ENCODE measurements at regions not wholly inside any gene's neighbourhood (a gene's known extent, or its start where the extent isn't known, plus 50 kb on each side); places are given as distances from the start of the nearest gene placed in this dataset.
"Not testable (repeated sequence)": the region's sequence is repeated elsewhere in the genome, so short reads cannot be mapped to it uniquely, and the experiment has no call there.

DNA sequence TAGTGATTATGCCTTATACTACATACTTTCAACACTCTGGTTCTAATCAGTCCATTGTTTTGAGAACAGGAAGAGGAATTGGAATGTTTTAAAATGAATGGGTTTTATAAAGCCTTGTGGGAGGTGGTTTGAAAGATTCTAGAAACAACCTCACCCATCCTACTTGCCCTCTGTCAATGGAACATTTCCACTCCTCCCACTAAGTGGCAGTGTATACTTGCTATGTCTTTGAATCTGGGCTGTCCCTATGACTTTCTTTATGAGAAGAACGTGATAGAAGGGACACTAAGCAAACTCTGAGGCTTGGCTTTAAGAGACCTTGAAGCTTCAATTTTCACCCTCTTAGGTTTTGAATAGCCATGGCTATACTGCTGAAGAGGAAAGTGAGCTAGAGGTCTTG, 611.2 kb downstream of the PPP4R3C start:
- DNase-seq = no peak

DNA sequence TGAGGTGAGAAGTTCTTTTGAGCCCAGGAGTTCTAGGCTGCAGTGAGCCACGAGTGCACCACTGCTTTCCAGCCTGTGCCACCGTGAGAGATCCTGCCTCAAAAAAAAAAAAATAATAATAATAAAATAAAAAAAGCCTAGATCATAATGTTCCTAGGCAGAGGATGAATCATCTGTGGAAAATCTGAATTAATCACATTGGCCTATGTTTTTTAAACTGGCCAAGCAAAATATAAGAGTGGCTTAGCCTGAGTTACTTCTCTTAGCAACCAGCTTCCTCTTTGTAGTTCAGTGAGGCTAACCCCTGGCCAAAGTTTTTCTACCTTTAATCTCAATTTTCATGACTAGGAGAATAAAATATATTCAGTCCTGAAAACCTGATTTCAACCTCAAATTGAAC, 614.6 kb downstream of the PPP4R3C start:
- no peak for DNase-seq

DNA sequence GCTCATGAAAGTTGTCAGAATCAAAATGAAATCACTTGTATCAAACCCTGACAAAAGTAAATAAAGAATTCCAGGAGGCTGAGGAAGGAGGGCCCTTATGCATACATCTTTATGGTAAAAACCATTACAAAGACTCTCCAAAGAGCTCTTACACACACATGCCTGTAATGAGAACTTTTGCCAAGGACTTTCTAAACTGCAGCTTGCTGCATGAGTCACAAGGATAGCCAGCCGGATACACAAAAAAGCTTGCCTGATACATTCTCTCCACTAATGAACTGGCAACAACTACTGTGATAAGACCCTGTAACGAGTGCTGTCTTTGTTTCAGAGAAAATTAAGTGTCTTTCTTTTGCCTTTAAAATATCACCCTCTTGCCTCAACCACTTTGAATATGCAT, 618.1 kb downstream of the PPP4R3C start:
- DNase-seq = no peak

DNA sequence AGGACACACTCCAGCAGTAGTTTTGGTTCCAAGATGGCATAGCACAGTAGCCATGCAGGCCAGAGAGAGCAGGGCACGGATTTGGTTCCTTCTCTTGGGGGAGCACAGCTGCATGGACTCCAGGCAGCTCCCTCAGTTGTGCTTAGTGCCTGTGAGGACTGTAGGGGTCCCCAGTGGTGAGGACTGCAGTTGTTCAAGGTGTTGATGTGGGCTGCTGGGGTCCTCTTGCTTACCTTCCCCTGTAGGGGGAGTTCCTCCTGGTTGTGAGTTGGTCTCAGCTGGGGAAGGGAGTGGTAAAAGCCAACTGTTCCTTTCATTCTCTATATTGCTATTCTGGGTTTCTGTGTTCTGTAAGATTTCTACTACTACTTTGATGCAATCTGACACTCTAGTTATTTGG, 606.5 kb downstream of the MAGEB5 start:
- DNase-seq = no peak

DNA sequence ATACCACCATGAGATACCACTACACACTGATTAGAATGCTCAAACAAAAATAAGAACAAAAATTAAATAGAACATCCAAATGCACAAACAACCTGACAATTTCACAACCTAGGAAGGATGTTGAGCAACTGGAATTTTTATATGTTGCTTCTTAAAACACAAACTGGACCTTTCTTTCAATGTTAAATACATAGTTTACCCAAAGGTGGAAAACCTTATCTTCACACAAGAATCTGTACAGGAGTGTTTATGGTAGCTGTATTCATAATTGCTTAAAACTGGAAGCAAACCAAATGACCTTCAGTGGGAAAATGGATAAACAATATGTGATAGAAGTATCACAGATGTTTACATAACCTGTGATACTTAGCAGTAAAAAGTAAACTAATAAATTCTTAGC, 573.8 kb downstream of the MAGEB5 start:
- no peak for DNase-seq

DNA sequence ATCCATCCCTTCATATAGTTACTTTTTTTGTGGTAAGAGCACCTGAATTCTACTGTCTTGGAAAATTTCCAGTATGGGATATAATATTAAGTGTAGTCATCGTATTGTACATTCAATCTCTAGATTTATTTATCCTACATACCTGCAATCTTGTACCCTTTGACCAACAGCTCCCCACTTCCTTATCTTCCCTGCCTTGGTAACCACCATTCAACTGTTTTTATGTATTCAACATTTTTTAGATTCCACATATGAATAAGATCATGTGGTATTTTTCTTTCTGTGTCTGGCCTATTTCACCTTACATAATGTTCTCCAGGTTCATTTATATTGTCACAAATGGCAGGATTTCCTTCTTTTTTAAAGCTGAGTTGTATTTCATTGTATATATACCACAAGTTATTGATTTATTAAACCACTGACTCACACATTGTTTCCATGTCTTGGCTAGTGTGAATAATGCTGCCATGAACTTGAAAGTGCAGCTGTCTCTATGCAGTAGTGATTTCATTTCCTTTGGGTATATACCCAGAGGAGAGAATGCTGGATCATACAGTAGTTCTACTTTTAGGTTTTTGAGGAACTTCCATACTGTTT, 572.5 kb downstream of the MAGEB5 start:
- DNase-seq = no peak

DNA sequence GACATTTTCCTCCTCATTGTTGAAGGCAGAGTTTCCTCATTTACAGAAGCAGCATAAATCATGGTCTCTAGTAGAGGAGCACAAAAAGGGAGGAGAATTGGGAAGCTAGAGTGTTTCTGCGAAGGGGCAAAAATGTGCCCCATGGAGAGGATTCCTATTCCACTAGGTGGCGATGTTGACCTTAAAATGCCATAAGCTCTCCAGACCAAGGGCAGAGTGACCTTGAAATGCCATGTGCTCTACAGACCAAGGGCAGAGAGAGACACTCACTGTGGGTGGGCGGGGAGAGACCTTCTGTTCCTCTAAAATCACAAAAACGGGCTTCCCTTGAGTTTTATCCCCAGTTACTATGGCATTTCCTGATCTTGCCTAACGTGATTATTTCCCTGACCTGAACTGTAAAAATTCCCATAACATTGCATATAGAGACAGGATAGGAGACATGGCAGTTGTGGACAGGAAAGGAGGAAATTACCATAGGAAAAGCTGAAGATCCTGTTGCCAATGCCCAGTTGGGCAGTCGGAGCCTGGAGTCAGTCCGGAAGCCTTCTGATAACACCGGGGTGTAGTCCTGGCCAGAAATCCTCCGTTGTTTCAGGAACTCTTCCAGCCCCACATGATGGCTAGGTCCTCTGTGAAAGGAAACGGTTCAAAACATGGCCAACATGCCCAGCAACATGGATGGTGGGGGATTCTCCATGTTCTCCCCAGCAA, 567.7 kb downstream of the MAGEB5 start:
- peak; percentile 67 for DNase-seq

DNA sequence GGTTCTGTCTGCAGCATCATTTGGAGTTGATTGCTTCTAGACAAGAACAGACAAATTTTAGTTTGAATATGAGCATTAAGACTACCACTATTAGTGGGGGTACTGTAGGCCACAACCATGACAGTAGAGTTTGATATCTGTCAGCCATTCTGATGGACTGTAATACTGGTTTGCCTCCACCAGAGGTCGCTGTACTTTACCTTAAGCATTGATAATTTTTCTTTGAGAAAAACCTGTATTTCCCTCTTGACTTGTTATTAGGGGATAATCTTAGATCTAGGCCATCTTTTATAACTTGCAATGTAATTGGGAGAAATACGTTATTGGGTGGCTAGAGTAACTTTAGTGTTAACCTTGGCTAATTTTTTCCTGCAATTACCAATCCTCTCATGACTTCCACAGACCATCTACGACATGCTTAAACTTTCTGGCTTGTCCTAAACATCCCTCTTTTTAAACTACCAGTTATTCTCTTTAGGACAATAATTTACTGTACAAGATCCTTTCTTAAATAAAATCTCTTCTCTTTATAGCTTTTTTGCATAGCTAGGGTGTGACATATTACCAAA, 562.4 kb downstream of the MAGEB5 start:
- peak; percentile 1 for DNase-seq

DNA sequence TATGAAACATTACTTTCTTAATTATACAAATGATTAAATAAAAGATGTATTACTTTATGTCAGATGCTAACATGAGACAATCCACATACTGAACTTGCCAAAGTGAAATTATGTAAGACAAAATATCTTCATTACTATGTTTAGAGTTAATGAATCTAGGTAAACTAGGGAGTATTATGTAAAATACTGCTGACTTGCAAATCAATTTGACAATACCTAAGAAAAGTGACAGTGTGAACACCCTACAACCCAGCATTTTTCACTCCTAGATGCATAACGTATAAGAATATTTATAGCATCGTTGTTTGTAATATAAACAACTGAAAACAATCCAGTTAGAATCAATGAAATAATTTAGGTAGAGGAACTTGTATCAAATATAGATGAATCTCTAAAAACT, 546.3 kb downstream of the MAGEB5 start:
- DNase-seq = no peak

DNA sequence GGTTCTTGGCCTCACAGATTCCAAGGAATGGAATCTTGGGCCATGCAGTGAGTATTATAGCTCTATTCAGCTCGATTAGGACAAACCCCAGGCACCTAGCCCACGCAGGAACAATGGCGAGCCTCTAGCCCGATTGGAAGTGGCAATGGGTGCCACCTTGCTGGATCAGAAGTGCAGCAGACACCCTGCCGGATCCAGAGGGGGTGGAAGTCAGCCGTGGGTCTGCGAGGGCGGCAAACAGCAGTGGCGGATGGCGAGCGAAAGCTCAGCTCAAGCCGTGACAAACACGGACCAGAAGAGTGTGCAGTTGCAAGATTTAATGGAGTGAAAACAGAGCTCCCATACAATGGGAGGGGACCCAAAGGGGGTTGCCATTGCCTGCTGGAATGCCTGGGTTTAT, 539.8 kb downstream of the MAGEB5 start:
- not testable (repeated sequence) for DNase-seq

DNA sequence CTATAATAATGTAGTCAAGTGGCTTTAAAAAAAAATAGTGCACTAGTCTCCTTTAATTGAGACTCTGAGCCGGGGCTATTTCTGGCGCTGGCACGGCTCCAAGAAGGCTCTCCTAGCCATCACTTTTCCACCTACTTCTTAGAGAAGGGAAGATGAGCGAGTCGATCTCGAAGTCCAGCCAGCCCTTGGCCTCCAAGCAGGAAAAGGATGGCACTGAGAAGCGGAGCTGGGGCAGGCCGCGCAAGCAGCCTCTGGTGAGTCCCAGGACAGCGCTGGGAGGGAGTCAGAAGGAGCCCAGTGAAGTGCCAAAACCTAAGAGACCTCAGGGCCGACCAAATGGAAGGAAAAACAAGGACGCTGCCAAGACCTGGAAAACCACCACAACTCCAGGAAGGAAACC, 531.9 kb downstream of the MAGEB5 start:
- DNase-seq = no peak

DNA sequence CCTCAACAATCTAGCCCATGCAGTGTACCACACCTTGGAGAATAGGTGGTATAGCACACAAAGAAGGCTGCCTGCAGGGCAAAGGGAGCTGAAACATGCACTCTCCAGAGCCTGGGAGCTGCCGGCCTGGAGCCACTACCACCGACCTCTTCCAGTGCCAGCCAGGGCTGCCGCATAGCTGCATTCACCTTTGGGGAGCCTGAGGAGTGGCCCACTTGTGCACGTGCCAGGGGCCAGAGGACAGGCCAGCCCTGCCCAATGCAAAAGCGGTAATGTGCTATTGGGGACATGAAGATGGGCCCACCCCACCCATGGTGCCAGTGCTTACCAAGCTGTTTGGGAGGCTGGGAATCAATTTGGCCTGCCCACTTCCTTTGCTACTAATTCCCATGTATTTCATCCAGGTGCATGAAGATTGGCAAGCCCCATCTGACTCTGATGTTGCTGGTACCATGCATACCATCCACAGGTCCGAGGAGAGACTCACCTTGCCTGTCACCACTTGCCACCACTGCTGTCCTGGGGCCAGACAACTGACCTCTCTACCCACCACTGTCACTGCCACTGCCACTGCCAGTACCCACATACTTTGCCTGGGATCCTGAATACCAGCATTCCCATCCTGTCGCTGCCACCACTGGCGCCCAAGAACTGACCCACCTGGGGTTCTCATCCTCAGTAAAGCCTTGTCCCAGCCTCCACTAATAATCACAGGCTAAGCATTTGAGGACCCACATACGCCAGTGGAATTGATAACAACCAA, 506.9 kb downstream of the MAGEB5 start:
- DNase-seq = no peak

DNA sequence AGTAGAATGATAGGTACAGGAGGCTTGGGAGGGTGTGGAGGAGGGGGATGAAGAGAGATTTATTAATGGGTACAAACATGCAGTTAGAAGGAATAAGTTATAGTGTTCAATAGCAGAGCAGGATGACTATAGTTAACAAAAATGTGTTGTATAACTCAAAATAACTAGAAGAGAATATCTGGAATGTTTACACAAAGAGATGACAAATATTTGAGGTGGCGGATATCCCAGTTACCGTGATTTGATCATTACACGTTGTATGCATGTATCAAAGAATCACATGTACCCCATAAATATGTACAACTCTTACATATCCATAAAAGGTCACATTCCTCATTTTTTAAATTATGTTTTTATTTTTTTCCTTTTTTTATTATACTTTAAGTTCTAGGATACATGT, 456.6 kb downstream of the MAGEB5 start:
- DNase-seq = no peak

DNA sequence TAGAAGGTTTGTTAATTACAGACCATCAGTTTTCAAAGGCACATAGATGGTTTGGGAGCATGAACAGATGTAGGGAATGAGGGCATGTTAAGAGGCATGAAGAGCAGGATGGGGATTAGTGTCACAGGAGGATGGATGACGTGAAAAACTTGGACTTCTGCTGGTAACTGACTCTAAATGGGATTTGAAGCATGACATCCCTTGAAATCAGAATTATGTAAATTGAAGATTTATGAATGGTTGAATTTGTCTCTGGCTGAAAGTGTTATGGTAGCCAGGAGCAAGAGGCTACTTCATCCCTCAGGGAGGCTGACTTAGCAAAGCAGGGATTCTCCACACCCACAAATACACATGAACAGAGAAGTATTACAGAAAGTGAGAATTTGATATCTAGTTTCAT, 454.6 kb downstream of the MAGEB5 start:
- no peak for DNase-seq

DNA sequence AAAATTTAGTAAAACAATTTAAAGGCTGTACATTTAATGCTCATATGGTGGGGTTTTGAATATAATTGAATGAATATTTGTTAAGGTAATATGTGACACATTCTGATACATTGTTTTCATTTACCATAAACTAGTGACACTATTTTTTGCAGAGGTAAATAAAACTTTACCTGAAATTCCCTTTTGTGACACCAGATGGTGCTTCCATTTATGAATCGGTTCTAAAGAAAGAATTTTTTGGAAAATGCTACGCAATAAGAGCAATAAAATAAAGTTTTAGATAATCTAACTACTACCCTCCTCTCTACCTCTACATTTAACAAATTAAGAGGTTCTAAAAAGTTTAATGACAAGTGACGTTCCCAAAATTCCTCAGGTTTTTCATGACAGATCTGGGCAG, 448.9 kb downstream of the MAGEB5 start:
- no peak for DNase-seq

DNA sequence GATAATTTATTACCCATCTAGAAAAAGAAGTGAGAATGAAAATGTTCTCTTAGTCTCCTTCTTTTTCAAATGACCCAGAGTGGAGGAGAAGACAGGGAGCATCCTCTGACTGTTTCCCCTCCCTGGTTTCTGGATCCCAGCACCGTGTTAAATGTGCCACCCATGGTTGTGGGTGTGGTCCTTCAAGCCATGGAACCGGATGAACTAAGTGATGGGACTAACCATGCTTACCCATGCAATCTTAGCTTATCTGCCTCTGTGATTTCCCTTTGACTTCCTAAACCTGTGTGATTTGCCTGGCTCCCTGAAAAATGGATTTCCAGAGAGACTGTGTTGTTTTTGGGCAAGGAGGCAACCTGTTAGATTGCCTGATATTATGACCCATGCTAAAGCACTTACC, 437.1 kb downstream of the MAGEB5 start:
- DNase-seq = no peak

DNA sequence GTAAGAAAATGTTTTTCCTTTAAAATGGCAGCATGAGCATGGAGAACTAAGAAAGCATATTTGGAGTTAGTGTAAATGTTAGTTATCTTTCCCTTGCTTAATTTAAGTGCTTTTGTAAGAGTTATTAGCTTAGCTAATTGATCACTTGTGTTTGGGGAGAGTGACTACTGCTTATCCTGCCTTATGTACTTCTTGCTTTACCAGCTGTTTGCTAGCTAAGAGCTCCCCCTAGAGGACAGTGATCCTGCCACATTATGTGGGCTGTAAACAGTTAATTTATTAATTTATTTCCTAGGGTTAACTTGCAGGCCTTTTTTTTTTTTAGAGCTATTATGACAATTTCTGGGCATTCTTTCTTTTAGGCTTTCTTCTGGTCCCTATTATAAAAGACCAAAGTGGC, 435.8 kb downstream of the MAGEB5 start:
- peak; percentile 50 for DNase-seq

DNA sequence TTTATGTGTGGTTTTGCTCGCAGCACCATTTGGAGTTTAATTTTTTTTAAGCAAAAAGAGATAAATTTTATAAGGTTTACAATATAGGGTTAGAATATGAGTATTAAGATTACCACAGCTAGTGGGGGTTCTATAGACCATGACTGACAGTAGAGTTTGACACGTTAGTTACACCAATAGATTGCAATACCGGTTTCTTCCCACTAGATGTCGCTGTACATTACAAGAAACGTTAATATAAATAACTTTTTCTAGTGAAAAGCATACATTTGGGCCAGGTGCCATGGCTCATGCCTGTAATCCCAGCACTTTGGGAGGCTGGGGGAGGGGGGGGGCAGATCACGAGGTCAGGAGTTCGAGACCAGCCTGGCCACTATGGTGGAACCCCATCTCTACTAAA, 433.6 kb downstream of the MAGEB5 start:
- peak; percentile 44 for DNase-seq

DNA sequence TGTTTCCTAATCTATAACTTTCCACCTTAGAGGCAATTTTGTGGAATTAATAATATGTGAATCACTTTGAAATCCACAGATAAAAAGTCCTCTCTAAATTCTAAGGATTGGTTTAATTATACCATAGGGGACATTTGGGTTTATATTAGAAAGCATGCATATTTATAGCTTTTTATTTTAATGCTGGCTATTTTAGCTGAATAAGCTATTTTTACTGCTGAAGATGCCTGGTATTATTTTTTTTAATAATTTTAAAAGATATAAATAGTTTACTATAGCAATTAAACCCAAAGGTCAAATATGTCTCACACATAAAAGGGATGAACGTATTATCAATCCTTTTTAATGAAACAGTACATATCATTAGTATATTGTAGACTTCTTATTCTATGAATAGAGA, 415.4 kb downstream of the MAGEB5 start:
- no peak for DNase-seq

DNA sequence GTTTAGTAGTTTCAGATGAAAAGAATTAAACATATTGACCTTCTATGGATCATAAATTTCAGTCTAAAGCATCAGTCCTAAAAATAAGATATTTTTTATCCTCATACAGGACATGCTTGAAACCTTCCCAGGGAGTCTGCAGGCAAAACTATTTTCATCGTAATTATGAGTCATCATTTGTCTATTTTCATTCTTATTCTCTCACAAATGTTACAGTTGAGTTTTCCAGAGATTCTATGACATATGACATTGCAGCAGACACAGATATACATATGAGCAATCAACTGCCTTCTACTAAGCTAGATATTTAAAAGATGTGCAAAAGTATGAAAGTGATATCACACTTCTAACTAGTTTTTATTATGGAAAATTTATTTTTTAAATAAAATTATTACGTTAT, 398.0 kb downstream of the MAGEB5 start:
- DNase-seq = no peak

DNA sequence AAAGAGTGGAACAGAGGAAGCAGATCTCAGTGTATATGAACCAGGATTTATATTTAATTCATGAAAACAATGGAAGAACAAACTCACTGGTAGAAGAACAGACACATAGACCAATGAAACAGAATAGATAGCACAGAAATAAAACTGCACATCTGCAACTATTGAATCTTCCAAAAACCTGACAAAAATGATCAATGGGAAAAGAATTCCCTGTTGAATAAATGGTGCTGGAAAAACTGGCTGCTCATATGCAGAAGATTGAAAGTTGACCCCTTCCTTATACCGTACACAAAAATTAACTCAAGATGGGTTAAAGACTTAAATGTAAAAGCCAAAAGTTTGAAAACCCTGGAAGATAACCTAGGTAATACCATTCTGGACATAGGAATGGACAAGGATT, 391.0 kb downstream of the MAGEB5 start:
- no peak for DNase-seq

DNA sequence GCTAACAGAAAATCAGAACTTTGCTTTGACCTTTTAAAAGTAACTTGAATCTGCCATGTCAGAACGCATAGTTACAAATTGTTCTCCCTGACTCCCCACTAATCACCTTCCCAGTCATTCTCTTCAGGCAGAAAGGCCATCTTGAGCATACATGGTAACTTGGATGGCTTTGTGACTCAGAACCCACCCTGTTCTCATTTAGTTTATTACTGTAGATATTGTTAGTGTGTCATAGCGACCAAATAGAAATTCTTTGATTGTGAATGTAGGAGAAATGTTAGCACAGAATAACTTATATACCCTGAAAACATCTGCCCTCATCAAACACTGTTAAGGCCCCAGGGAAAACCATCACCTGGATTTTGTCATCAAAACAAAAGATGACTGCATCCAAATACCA, 382.0 kb downstream of the MAGEB5 start:
- no peak for DNase-seq

DNA sequence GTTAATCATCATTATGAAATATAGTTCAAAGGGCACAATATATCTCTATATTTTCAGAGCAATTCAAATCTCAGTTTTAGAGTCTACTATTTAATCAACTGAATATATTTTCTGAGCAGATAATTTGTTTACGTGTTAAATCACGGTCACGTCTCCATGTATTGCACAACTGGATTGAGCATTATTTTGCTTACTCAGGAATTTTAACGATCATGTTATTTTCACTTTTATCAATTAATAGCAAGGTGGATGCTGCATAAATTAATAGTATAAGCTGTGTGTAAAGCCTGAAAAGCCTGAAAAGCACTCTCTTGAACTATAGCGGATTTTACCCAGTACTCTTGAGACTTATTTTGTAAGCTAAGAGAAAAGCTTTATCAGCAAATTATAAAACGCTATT, 374.9 kb downstream of the MAGEB5 start:
- no peak for DNase-seq

DNA sequence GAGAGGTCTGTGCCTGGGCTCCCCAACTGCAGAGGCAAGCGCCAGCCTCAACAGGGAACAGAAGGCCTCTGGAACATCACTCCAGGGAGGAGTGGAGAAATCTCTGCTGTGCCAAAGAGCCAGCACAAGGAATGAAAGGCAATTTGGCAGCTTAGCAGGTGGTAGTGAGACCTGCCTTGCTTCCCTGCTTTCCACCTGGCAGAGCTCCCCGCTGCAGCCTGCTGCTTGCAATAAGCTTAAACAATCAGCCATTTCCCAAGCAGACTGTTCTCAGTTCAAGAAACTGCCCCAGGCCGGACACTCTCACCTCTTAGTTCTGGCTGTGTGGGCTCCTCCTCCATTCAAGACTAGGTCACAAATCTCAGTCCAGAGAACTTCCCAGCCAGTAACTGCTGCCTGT, 370.6 kb downstream of the MAGEB5 start:
- DNase-seq = no peak
